Smooth muscle cell (in vitro differentiated cells): ENCODE measurements at regions not wholly inside any gene's neighbourhood (a gene's known extent, or its start where the extent isn't known, plus 50 kb on each side); places are given as distances from the start of the nearest gene placed in this dataset.

Source experiments
- DNase-seq: peaks from one replicate; lab custom pipeline; 2025; ENCODE audit not compliant: unreplicated experiment; lab: John Stamatoyannopoulos, UW
- H2AFZ ChIP-seq: fragments of 200-600 bp; sonication (generic); 2 replicates; pipeline ENCODE4 v1.6.0; 2016; ENCODE audit warnings: antibody characterized with exemption, low read depth, mild to moderate bottlenecking
- H3F3A ChIP-seq: fragments of 200-600 bp; sonication (generic); 2 replicates; pipeline ENCODE4 v1.6.0; 2017; ENCODE audit warnings: antibody characterized with exemption, low read depth
- H3K27ac ChIP-seq: fragments of 200-600 bp; sonication (generic); 2 replicates; pipeline ENCODE4 v1.5.1; 2016; ENCODE audit warnings: low read depth, mild to moderate bottlenecking
- H3K27me3 ChIP-seq: fragments of 200-600 bp; sonication (generic); 2 replicates; pipeline ENCODE4 v1.6.1; 2016; ENCODE audit warnings: low read depth, mild to moderate bottlenecking
- H3K36me3 ChIP-seq: fragments of 200-600 bp; sonication (generic); 2 replicates; pipeline ENCODE4 v1.5.1; 2016; ENCODE audit warnings: low read depth
- H3K4me1 ChIP-seq: fragments of 200-600 bp; sonication (generic); 2 replicates; pipeline ENCODE4 v1.5.1; 2016; ENCODE audit warnings: low read depth
- H3K4me2 ChIP-seq: fragments of 200-600 bp; sonication (generic); 2 replicates; pipeline ENCODE4 v1.6.0; 2016; ENCODE audit warnings: mild to moderate bottlenecking
- H3K4me3 ChIP-seq: fragments of 200-600 bp; sonication (generic); 2 replicates; pipeline ENCODE4 v1.5.1; 2016; ENCODE audit warnings: mild to moderate bottlenecking
- H3K79me2 ChIP-seq: fragments of 200-600 bp; sonication (generic); 2 replicates; pipeline ENCODE4 v1.6.0; 2016; ENCODE audit warnings: low read depth, mild to moderate bottlenecking
- H3K9ac ChIP-seq: fragments of 200-600 bp; sonication (generic); 2 replicates; pipeline ENCODE4 v1.6.0; 2016; ENCODE audit warnings: low read depth
- H3K9me3 ChIP-seq: fragments of 200-600 bp; sonication (generic); replicated peaks from 2 replicates; pipeline ENCODE4 v1.5.1; 2016; ENCODE audit warnings: low read depth
- H4K20me1 ChIP-seq: fragments of 200-600 bp; sonication (generic); 2 replicates; pipeline ENCODE4 v1.6.0; 2016; ENCODE audit warnings: low read depth
- CTCF ChIP-seq: fragments of 200-600 bp; sonication (generic); IDR thresholded peaks from 2 replicates; pipeline ENCODE4 v1.5.1; 2017; ENCODE audit warnings: borderline replicate concordance, mild to moderate bottlenecking, antibody characterized with exemption; ENCODE audit not compliant: insufficient read depth, poor library complexity, severe bottlenecking
- WGBS: methylation state at CpG from one replicate; pipeline ENCODE4 v1.1.7; 2016; ENCODE audit warnings: low lambda C conversion rate; 5-methylcytosine and 5-hydroxymethylcytosine counted together

- Histone ChIP-seq H3K79me2 (no peaks in the 10 kb centered on the region), H3K36me3 (no peaks in the 10 kb centered on the region), H3K9ac (no peak overlapping the region), H2AFZ (no peak overlapping the region), H3F3A (no peaks in the 10 kb centered on the region), H3K4me1 (no peaks in the 10 kb centered on the region), H3K27ac (no peak overlapping the region), H3K27me3 (peaks cover 3% of the 10 kb centered on the region), H3K4me3 (no peak overlapping the region), H3K4me2 (no peak overlapping the region), H3K9me3 (no peaks in the 10 kb centered on the region), H4K20me1 (no peaks in the 10 kb centered on the region)
- DNase-seq = no peak
- TF ChIP-seq CTCF = no peak
- 75% methylated on average over 7 of the region's 7 CpGs for WGBS
These were observed 50.5 kb upstream of the STARD3NL start for GRCh38 chr7:38127216-38128207.
